ENCODE measurements at regions not wholly inside any gene's neighbourhood (a gene's known extent, or its start where the extent isn't known, plus 50 kb on each side); places are given as distances from the start of the nearest gene placed in this dataset.

- H4K20me1 ChIP-seq (ENCODE audit: control insufficient read depth, insufficient read depth, low read depth, low read length), result no peaks in the 10 kb centered on the region
- H3K36me3 ChIP-seq (ENCODE audit: control insufficient read depth, low read length), result no peaks in the 10 kb centered on the region
- H3K9me2 ChIP-seq (replicated peaks; ENCODE audit: control insufficient read depth, low read length), result no peaks in the 10 kb centered on the region
- no peak overlapping the region for H3K27ac ChIP-seq (ENCODE audit: low read depth, low read length)
- no peaks in the 10 kb centered on the region for H3K79me2 ChIP-seq (ENCODE audit: control insufficient read depth, low read length)
- H3F3A ChIP-seq (ENCODE audit: control insufficient read depth, insufficient read depth), result no peaks in the 10 kb centered on the region
- no peak overlapping the region for H3K4me2 ChIP-seq (ENCODE audit: low read length)
- H3K4me1 ChIP-seq (ENCODE audit: control insufficient read depth, low read length), result no peaks in the 10 kb centered on the region
- H3K27me3 ChIP-seq (ENCODE audit: control insufficient read depth, low read length), result peaks cover 14% of the 10 kb centered on the region
- no peaks in the 10 kb centered on the region for H3K9me3 ChIP-seq (ENCODE audit: control insufficient read depth, insufficient read depth, low read length)
- H3K4me3 ChIP-seq (ENCODE audit: low read length), result no peak overlapping the region
- no peak for TF ChIP-seq EZH2phosphoT487 (IDR thresholded peaks at IDR 0.05; ENCODE audit: borderline replicate concordance, low read length)
- no peak for TF ChIP-seq CTCF (IDR thresholded peaks at IDR 0.05; ENCODE audit: low read depth, low read length, poor library complexity, severe bottlenecking)
Measured at GRCh38 chr12:3967556-3968160, 94.5 kb upstream of the PARP11 start.

GRCh38 chr12:3966376-3966775 lies 93.2 kb upstream of the PARP11 start:
- no peak overlapping the region for H3K27ac ChIP-seq (ENCODE audit: low read depth, low read length)
- no peaks in the 10 kb centered on the region for H3K9me2 ChIP-seq (replicated peaks; ENCODE audit: control insufficient read depth, low read length)
- no peaks in the 10 kb centered on the region for H3F3A ChIP-seq (ENCODE audit: control insufficient read depth, insufficient read depth)
- no peaks in the 10 kb centered on the region for H3K79me2 ChIP-seq (ENCODE audit: control insufficient read depth, low read length)
- H3K4me2 ChIP-seq (ENCODE audit: low read length), result no peak overlapping the region
- H3K27me3 ChIP-seq (ENCODE audit: control insufficient read depth, low read length), result peaks cover 17% of the 10 kb centered on the region
- no peak overlapping the region for H3K4me3 ChIP-seq (ENCODE audit: low read length)
- no peak for TF ChIP-seq CTCF (IDR thresholded peaks at IDR 0.05; ENCODE audit: low read depth, low read length, poor library complexity, severe bottlenecking)
- no peak for TF ChIP-seq EZH2phosphoT487 (IDR thresholded peaks at IDR 0.05; ENCODE audit: borderline replicate concordance, low read length)
- no peaks in the 10 kb centered on the region for H4K20me1 ChIP-seq (ENCODE audit: control insufficient read depth, insufficient read depth, low read depth, low read length)
- no peaks in the 10 kb centered on the region for H3K9me3 ChIP-seq (ENCODE audit: control insufficient read depth, insufficient read depth, low read length)
- no peaks in the 10 kb centered on the region for H3K4me1 ChIP-seq (ENCODE audit: control insufficient read depth, low read length)
- no peaks in the 10 kb centered on the region for H3K36me3 ChIP-seq (ENCODE audit: control insufficient read depth, low read length)

GRCh38 chr12:3965046-3965445 lies 91.8 kb upstream of the PARP11 start:
- TF ChIP-seq EZH2phosphoT487 (IDR thresholded peaks at IDR 0.05; ENCODE audit: borderline replicate concordance, low read length) (no peak), CTCF (IDR thresholded peaks at IDR 0.05; ENCODE audit: low read depth, low read length, poor library complexity, severe bottlenecking) (no peak)
- no peaks in the 10 kb centered on the region for H3F3A ChIP-seq (ENCODE audit: control insufficient read depth, insufficient read depth)
- H4K20me1 ChIP-seq (ENCODE audit: control insufficient read depth, insufficient read depth, low read depth, low read length), result no peaks in the 10 kb centered on the region
- H3K27me3 ChIP-seq (ENCODE audit: control insufficient read depth, low read length), result peaks cover 16% of the 10 kb centered on the region
- H3K27ac ChIP-seq (ENCODE audit: low read depth, low read length), result no peak overlapping the region
- H3K9me3 ChIP-seq (ENCODE audit: control insufficient read depth, insufficient read depth, low read length), result no peaks in the 10 kb centered on the region
- H3K36me3 ChIP-seq (ENCODE audit: control insufficient read depth, low read length), result no peaks in the 10 kb centered on the region
- no peaks in the 10 kb centered on the region for H3K9me2 ChIP-seq (replicated peaks; ENCODE audit: control insufficient read depth, low read length)
- H3K4me1 ChIP-seq (ENCODE audit: control insufficient read depth, low read length), result no peaks in the 10 kb centered on the region
- no peak overlapping the region for H3K4me2 ChIP-seq (ENCODE audit: low read length)
- no peaks in the 10 kb centered on the region for H3K79me2 ChIP-seq (ENCODE audit: control insufficient read depth, low read length)
- no peak overlapping the region for H3K4me3 ChIP-seq (ENCODE audit: low read length)

Measured in DOHH2 (cell line).